ENCODE measurements at regions not wholly inside any gene's neighbourhood (a gene's known extent, or its start where the extent isn't known, plus 50 kb on each side); places are given as distances from the start of the nearest gene placed in this dataset.

DNA sequence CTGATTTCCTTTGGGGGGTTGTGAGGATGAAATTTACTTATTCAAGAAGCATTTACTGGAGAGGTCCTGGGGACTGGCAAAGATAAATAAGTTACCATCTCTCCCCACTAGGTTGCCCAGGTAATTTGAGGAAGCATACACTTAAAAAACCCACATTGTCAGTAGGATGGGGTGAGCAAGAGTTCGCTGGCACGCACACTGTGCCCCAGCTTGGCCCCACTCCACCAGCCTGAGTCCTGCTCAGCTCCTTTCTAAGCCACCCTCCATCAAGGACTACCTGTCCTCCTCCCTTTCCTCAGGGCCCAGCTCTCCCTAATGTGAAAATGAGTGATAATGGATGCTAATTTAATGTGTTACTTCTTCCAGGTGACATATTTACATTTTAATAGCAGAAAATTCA lies 216.5 kb upstream of the PLET1 start:
- TF ChIP-seq, protein P1, sequence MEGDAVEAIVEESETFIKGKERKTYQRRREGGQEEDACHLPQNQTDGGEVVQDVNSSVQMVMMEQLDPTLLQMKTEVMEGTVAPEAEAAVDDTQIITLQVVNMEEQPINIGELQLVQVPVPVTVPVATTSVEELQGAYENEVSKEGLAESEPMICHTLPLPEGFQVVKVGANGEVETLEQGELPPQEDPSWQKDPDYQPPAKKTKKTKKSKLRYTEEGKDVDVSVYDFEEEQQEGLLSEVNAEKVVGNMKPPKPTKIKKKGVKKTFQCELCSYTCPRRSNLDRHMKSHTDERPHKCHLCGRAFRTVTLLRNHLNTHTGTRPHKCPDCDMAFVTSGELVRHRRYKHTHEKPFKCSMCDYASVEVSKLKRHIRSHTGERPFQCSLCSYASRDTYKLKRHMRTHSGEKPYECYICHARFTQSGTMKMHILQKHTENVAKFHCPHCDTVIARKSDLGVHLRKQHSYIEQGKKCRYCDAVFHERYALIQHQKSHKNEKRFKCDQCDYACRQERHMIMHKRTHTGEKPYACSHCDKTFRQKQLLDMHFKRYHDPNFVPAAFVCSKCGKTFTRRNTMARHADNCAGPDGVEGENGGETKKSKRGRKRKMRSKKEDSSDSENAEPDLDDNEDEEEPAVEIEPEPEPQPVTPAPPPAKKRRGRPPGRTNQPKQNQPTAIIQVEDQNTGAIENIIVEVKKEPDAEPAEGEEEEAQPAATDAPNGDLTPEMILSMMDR (IDR thresholded peaks at IDR 0.05; ENCODE audit: low read length, missing control alignments), result no peak
- DNase-seq (ENCODE audit: low read depth), result no peak
- H3K4me3 ChIP-seq (replicated peaks; ENCODE audit: low read depth, low read length), result no peak overlapping the region

DNA sequence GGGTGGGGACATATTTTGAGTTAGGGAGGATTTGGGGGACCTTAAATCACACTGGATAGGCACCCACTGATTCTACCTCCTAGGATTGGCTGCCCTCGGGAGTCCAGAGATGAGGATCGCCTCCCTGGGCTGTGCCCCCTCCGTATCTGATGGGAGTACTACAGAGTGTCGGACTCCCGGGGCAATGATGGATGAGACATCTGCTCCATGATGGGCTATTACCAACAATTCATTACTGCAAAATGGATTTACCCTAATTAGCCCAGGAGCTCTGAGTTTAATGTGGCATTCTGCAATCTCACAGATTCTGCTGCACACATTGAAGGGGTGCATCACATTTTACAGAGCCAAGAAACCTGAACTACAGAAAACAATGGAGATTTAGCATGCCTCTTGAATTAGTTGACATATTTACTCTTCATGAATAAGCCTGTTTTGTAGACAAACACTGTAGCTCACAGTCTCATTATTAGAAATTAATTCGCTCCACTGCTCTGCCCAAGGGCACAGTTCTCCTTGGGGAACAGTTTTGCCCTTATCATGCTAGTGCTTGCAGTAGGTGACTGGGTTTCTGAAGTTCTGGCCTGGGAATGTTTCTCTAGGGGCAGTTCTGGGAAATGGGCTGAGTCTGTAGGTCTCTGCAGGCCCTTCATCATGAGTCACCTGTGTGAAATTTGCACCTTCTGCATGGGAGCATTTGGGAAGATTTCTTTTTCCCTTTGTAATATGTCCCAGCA lies 217.1 kb upstream of the PLET1 start:
- DNase-seq (ENCODE audit: low read depth), result no peak
- no peak overlapping the region for H3K4me3 ChIP-seq (replicated peaks; ENCODE audit: low read depth, low read length)
- TF ChIP-seq, protein P1 (IDR thresholded peaks at IDR 0.05; ENCODE audit: low read length, missing control alignments), result no peak

DNA sequence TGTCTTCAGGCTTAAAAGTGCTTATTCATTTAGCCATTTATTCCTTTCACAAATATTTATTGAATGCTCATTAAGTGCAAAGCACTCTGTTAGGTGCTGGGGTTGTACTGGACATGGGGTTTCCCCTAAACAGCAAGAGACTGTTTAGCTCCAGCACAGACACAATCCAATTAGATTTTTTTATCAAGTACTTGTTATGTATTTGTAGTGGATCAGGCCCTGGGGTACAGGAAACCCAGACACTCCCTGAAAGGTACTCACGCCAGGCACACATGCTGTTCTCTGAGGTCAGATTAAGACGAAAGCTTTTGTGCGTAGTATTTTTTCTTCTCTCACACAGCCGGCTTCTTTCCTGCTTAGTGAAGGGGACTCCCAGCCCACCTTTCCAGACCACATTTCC lies 218.1 kb upstream of the PLET1 start:
- DNase-seq (ENCODE audit: low read depth), result no peak

DNA sequence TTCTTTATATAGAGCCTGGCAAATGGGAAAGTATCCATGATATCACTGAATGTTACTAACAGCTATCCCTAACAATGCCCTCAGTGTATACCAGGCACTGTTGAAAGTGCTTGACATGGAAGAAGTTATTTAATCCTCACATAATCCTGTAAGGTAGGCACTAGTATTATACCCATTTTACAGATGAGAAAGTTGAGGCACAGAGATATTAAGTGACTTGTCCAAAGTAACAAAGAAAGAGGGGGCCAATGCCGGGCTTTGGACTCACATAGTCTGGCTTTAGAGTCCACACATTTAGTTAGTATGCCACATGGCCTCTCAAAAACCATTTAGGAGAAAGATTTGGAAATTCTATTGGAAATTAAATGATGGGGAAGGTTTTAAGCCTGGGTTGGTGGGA lies 220.8 kb upstream of the PLET1 start:
- no peak for DNase-seq (ENCODE audit: low read depth)
- TF ChIP-seq, protein P1 (IDR thresholded peaks at IDR 0.05; ENCODE audit: low read length, missing control alignments), result no peak
- no peak overlapping the region for H3K4me3 ChIP-seq (replicated peaks; ENCODE audit: low read depth, low read length)

More for the DNA sequence above, 218.1 kb upstream of the PLET1 start:
- TF ChIP-seq, protein P1 (IDR thresholded peaks at IDR 0.05; ENCODE audit: low read length, missing control alignments), result no peak
- H3K4me3 ChIP-seq (replicated peaks; ENCODE audit: low read depth, low read length), result no peak overlapping the region

DNA sequence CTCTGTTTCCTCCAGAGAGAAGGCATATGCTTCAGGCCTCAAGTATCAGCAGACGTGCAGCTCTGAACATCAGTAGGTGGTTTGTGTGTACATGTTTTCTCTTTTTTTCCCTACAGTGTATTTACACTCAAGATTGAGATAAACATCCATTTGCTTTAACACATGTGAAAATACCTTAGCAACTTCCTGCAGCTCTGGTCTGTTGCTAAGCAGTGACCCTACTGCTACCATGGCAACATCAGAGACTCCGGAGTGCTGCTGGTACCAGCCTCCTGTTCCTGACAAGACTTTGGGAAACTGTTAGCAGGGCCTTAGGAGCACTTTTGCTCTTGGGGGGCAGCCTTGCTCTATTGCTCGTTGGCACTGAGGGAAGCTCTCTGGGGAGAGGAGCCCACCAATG lies 221.2 kb upstream of the PLET1 start:
- no peak for DNase-seq (ENCODE audit: low read depth)
- TF ChIP-seq, protein P1 (IDR thresholded peaks at IDR 0.05; ENCODE audit: low read length, missing control alignments), result no peak
- no peak overlapping the region for H3K4me3 ChIP-seq (replicated peaks; ENCODE audit: low read depth, low read length)

DNA sequence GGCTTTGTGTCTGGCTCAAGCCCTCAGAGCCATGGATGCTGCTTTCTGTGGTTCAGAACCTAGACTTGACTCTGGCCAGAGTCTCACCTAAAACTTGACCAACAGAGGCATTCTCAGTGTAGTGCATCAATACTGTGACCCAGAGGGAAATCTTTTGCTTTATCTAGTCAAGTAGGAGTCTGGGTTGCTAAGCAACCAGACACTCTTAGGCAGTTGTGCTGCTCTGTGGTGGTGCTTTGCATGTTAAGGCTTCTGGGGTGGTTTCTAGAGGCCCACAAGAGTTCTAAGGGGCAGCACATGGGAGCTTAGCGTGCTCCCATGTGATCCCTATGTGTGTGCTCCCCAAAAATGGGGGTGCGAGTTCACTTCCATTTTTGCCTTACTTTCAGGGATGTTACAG lies 224.6 kb upstream of the PLET1 start:
- DNase-seq (ENCODE audit: low read depth), result no peak
- no peak overlapping the region for H3K4me3 ChIP-seq (replicated peaks; ENCODE audit: low read depth, low read length)
- TF ChIP-seq, protein P1 (IDR thresholded peaks at IDR 0.05; ENCODE audit: low read length, missing control alignments), result no peak

DNA sequence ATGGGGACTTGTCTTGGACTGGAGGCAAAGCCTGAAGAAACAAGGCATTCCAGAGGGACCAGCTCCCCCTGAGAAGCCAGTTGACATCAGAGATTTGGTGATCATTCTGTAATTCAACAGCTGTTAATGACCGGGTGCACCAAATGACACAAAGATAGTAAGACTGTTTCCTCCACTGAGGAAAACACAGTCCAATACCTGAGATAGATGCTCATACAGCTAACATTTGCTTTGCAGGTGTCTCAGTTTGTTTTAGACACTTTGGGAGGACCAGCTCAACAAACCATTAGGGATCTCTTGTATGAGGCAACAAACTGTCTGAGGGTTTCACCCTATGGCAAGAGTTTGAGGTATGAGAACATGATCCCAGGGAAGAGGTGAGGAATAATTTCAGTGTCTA lies 237.2 kb upstream of the PLET1 start:
- no peak for DNase-seq (ENCODE audit: low read depth)
- TF ChIP-seq, protein P1 (IDR thresholded peaks at IDR 0.05; ENCODE audit: low read length, missing control alignments), result no peak
- H3K4me3 ChIP-seq (replicated peaks; ENCODE audit: low read depth, low read length), result no peak overlapping the region
